OCI-LY3 (cell line): ENCODE measurements at regions not wholly inside any gene's neighbourhood (a gene's known extent, or its start where the extent isn't known, plus 50 kb on each side); places are given as distances from the start of the nearest gene placed in this dataset.

Experiments
- CTCF ChIP-seq: fragments of 200-600, 300-600 bp; sonication (generic); IDR thresholded peaks from 2 replicates; pipeline ENCODE4 v1.5.1; 2014; ENCODE audit warnings: antibody characterized with exemption, low read length, low read depth
- EZH2phosphoT487 ChIP-seq: fragments of 200-600 bp; shearing (Covaris generic); IDR thresholded peaks from 2 replicates; pipeline ENCODE4 v1.6.1; 2018; ENCODE audit warnings: antibody characterized with exemption, mixed run types, low read depth

- TF ChIP-seq CTCF: no peak
- TF ChIP-seq EZH2phosphoT487: no peak
Observed at GRCh38 chr5:115378754-115379153, 82.3 kb upstream of the CCDC112 start.
